HUES64 (cell line): ENCODE measurements at regions not wholly inside any gene's neighbourhood (a gene's known extent, or its start where the extent isn't known, plus 50 kb on each side); places are given as distances from the start of the nearest gene placed in this dataset.

Experiments used
- H3K27ac ChIP-seq: 2 replicates; pipeline ENCODE4 v1.7.0; 2013; ENCODE audit warnings: low read depth, low read length, inconsistent platforms
- H3K27me3 ChIP-seq: 2 replicates; pipeline ENCODE4 v1.6.1; 2013; ENCODE audit warnings: mild to moderate bottlenecking, low read length; ENCODE audit not compliant: insufficient read depth
- H3K36me3 ChIP-seq: 2 replicates; pipeline ENCODE4 v1.6.1; 2013; ENCODE audit warnings: mild to moderate bottlenecking, low read length; ENCODE audit not compliant: insufficient read depth
- H3K4me1 ChIP-seq: 2 replicates; pipeline ENCODE4 v1.6.1; 2013; ENCODE audit warnings: mild to moderate bottlenecking, low read length, moderate library complexity; ENCODE audit not compliant: insufficient read depth
- H3K4me3 ChIP-seq: 2 replicates; pipeline ENCODE4 v1.5.1; 2013; ENCODE audit warnings: mild to moderate bottlenecking, low read length, moderate library complexity
- H3K9ac ChIP-seq: 2 replicates; pipeline ENCODE4 v1.6.1; 2013; ENCODE audit warnings: mild to moderate bottlenecking, low read depth, low read length
- H3K9me3 ChIP-seq: 2 replicates; pipeline ENCODE4 v1.6.1; 2013; ENCODE audit warnings: low read depth, low read length; ENCODE audit not compliant: insufficient read depth
- WGBS: fragments of 150-250, 120-280 bp; methylation state at CpG from one replicate; pipeline ENCODE4 v1.1.7; 2013; ENCODE audit warnings: missing lambda C conversion rate; 5-methylcytosine and 5-hydroxymethylcytosine counted together

GRCh38 chr3:25895443-25895842 lies 105.6 kb downstream of the OXSM start:
- H3K4me3 ChIP-seq, result no peak overlapping the region
- no peaks in the 10 kb centered on the region for H3K36me3 ChIP-seq
- peaks cover 4% of the 10 kb centered on the region; the same call in 1 of the 2 replicates for H3K4me1 ChIP-seq
- no peak overlapping the region for H3K27ac ChIP-seq
- H3K9me3 ChIP-seq, result no peaks in the 10 kb centered on the region
- no peaks in the 10 kb centered on the region for H3K27me3 ChIP-seq
- H3K9ac ChIP-seq, result no peak overlapping the region
- WGBS, result 78% methylated on average over 2 of the region's 3 CpGs

GRCh38 chr3:25897019-25897418 lies 107.1 kb downstream of the OXSM start:
- Histone ChIP-seq H3K4me1 (peaks cover 4% of the 10 kb centered on the region; the same call in 1 of the 2 replicates), H3K9ac (no peak overlapping the region), H3K4me3 (no peak overlapping the region), H3K9me3 (no peaks in the 10 kb centered on the region), H3K36me3 (no peaks in the 10 kb centered on the region), H3K27ac (no peak overlapping the region), H3K27me3 (no peaks in the 10 kb centered on the region)
- WGBS, result 67% methylated on average over 6 of the region's 6 CpGs

DNA sequence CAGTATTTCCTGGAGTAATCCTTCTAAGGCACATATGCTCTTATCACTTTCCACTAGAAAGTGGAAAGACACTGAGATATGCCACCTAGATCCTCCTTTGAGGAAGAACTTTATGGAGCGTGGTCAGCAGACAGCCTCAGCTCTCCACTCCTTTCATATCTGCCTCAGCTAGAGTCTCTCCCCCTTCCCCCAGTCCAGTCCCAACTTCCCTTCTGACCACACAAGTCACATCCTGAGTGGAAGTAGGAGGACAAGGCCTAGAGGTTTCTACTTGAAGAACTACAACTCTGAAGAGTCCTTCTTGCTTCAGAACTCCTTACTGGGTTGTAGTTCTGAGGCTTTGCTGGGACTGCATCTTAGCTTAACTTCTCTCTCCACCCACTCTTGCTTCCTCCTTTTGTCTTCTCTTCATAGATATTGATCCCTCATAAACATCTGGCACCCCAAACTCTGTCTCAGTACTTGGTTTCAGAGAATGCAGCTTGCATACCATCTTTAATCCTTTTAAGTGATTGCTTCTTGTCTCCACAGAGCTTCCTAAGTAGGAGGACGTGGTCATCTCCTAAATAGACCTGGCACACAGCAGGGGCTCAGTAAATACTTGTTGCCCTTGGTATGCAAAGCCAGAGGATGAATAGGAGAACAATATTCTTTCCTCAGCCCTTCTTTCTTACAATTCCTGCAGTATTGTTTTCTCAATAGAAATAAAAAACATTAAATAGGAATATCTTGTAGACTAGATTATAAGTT lies 109.6 kb downstream of the OXSM start:
- Histone ChIP-seq H3K9me3 (no peaks in the 10 kb centered on the region), H3K27me3 (no peaks in the 10 kb centered on the region), H3K4me1 (peaks cover 4% of the 10 kb centered on the region; the same call in 1 of the 2 replicates), H3K36me3 (no peaks in the 10 kb centered on the region), H3K9ac (no peak overlapping the region), H3K4me3 (no peak overlapping the region), H3K27ac (no peak overlapping the region)
- WGBS, result 57% methylated on average over 2 of the region's 2 CpGs

DNA sequence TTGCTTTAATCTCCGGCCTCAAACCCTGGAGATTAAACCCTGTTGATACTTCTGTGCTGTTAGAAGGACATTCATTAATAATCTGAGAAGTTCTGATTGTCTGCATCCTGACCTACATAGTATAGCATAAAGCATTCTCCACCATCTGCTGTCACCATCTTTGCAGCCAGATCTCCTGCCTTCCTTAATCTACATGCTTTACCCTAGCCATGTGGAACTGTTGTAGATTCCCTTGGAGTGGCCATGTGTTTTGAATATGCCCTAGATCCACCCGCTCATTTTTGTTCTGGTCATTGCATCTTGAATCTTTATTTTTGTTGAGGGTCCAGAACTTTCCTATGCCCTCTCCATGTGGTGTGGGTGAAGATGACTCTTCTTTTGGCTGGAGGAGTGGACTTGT lies 110.3 kb downstream of the OXSM start:
- no peak overlapping the region for H3K27ac ChIP-seq
- no peaks in the 10 kb centered on the region for H3K9me3 ChIP-seq
- peaks cover 8% of the 10 kb centered on the region; the same call in 1 of the 2 replicates for H3K4me1 ChIP-seq
- no peak overlapping the region for H3K4me3 ChIP-seq
- H3K9ac ChIP-seq, result no peak overlapping the region
- WGBS, result 95% methylated on average over 2 of the region's 2 CpGs
- no peaks in the 10 kb centered on the region for H3K27me3 ChIP-seq
- no peaks in the 10 kb centered on the region for H3K36me3 ChIP-seq

GRCh38 chr3:25901796-25902195 lies 111.9 kb downstream of the OXSM start:
- no peak overlapping the region for H3K9ac ChIP-seq
- no peak overlapping the region for H3K27ac ChIP-seq
- no peaks in the 10 kb centered on the region for H3K27me3 ChIP-seq
- WGBS, result 100% methylated on average over 2 of the region's 2 CpGs
- H3K4me1 ChIP-seq, result peaks cover 16% of the 10 kb centered on the region; the same call in 1 of the 2 replicates
- H3K4me3 ChIP-seq, result no peak overlapping the region
- H3K36me3 ChIP-seq, result no peaks in the 10 kb centered on the region
- no peaks in the 10 kb centered on the region for H3K9me3 ChIP-seq

GRCh38 chr3:25902586-25902985 lies 112.7 kb downstream of the OXSM start:
- no peak overlapping the region for H3K27ac ChIP-seq
- no peak overlapping the region for H3K4me3 ChIP-seq
- no peaks in the 10 kb centered on the region for H3K9me3 ChIP-seq
- no peaks in the 10 kb centered on the region for H3K36me3 ChIP-seq
- no peaks in the 10 kb centered on the region for H3K27me3 ChIP-seq
- peaks cover 16% of the 10 kb centered on the region; the same call in 1 of the 2 replicates for H3K4me1 ChIP-seq
- 95% methylated on average over 2 of the region's 2 CpGs for WGBS
- H3K9ac ChIP-seq, result no peak overlapping the region

DNA sequence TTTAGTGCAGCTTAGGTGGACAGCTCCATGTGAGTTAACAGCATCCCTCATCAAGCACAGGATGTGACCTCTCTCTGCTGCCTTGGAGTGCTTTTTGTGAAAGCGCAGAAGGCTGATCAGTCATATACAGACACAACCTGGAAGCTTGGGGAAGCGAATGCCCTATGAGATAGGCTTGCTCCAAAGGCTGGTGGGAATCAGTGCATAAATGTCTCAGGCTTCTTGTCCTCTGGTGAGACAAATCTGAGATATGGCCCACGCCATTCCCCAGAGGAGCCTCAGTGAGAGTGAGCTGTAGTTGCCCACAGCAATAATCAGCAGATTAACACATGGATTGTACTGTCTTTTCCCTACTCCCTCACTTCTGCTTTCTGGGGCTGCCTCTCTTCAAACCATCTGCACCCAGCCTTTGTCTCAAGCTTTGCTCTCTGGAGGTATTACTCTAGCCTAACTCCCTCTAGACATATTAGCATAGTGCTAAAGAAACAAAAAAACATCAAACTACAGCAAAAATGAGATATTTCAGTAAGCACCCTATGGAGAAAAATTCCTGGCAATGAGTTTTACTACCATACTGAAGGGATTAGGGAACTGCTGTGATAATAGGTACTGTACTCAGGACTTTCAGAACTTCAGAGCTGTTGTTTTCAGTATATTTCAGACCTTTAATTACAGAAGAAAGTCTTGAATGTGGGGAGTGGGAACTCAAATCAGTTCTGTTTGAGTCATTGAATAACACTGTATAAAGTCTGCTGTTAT lies 113.7 kb downstream of the OXSM start:
- H3K9ac ChIP-seq, result no peak overlapping the region
- no peak overlapping the region for H3K4me3 ChIP-seq
- no peak overlapping the region for H3K27ac ChIP-seq
- 95% methylated on average over 3 of the region's 3 CpGs for WGBS
- H3K4me1 ChIP-seq, result peaks cover 16% of the 10 kb centered on the region; the same call in 1 of the 2 replicates
- no peaks in the 10 kb centered on the region for H3K27me3 ChIP-seq
- H3K36me3 ChIP-seq, result no peaks in the 10 kb centered on the region
- no peaks in the 10 kb centered on the region for H3K9me3 ChIP-seq

- H3K4me3 ChIP-seq, result no peak overlapping the region
- no peak overlapping the region for H3K9ac ChIP-seq
- 84% methylated on average over 3 of the region's 3 CpGs for WGBS
- no peaks in the 10 kb centered on the region for H3K27me3 ChIP-seq
- H3K9me3 ChIP-seq, result no peaks in the 10 kb centered on the region
- peaks cover 16% of the 10 kb centered on the region; the same call in 1 of the 2 replicates for H3K4me1 ChIP-seq
- no peaks in the 10 kb centered on the region for H3K36me3 ChIP-seq
- no peak overlapping the region for H3K27ac ChIP-seq
Observed at GRCh38 chr3:25904206-25904605, 114.3 kb downstream of the OXSM start.

DNA sequence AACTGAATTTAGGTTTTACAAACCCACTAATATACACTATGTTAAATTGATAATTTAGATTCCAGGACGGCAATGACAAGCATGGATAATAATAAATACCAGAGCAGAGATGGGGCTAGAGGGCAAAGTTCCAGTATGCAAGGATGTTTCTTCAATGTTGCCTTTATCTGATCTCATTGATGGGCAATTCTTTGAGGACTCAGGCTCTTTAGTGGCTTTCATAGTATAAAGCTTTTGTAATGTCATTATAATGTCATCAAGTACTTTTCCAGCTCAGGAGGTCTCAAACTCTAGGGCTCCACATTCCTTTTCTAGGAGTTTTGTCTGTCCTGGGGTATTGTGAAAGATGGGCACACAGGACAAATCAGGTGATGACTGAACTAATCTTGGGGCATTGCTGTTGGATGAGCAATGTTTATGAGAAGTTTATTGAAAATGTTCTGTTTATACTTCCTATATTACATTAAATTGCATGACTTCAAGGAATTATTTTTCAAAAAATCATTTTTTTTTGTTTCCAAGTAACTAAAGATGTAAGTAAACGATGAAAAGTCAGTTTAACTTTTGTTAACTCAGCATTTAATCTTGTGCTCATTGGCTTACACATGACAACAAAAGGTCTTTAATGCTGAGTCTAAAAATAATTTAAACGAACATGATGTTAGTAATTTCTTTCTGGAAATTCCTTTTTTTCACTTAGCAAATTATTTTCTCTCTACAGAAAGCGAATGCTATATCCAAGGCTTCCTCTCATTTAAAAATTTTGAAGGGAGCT lies 116.4 kb downstream of the OXSM start:
- Histone ChIP-seq H3K9ac (no peak overlapping the region), H3K4me1 (peaks cover 16% of the 10 kb centered on the region; the same call in 1 of the 2 replicates), H3K27ac (no peak overlapping the region), H3K27me3 (no peaks in the 10 kb centered on the region), H3K36me3 (no peaks in the 10 kb centered on the region), H3K4me3 (no peak overlapping the region), H3K9me3 (no peaks in the 10 kb centered on the region)
- 95% methylated on average over 3 of the region's 4 CpGs for WGBS

- H3K27me3 ChIP-seq, result no peaks in the 10 kb centered on the region
- 93% methylated on average over 2 of the region's 2 CpGs for WGBS
- no peaks in the 10 kb centered on the region for H3K36me3 ChIP-seq
- no peaks in the 10 kb centered on the region for H3K9me3 ChIP-seq
- H3K9ac ChIP-seq, result no peak overlapping the region
- no peak overlapping the region for H3K27ac ChIP-seq
- no peak overlapping the region for H3K4me3 ChIP-seq
- H3K4me1 ChIP-seq, result peaks cover 16% of the 10 kb centered on the region; the same call in 1 of the 2 replicates
Observed at GRCh38 chr3:25907081-25907480, 117.2 kb downstream of the OXSM start.

- H3K4me1 ChIP-seq, result peaks cover 17% of the 10 kb centered on the region
- no peaks in the 10 kb centered on the region for H3K9me3 ChIP-seq
- no peak overlapping the region for H3K9ac ChIP-seq
- no peak overlapping the region for H3K4me3 ChIP-seq
- H3K27me3 ChIP-seq, result no peaks in the 10 kb centered on the region
- H3K27ac ChIP-seq, result no peak overlapping the region
- WGBS, result 89% methylated on average over 2 of the region's 2 CpGs
- no peaks in the 10 kb centered on the region for H3K36me3 ChIP-seq
Observed at GRCh38 chr3:25910105-25910504, 120.2 kb downstream of the OXSM start.
